Mesenchymal stem cell (in vitro differentiated cells and primary cell): ENCODE measurements at regions not wholly inside any gene's neighbourhood (a gene's known extent, or its start where the extent isn't known, plus 50 kb on each side); places are given as distances from the start of the nearest gene placed in this dataset.

ENCODE experiments used
- DNase-seq: peaks from one replicate; pipeline ENCODE4 v3.0.0-alpha.2; 2013
- H2AFZ ChIP-seq: one replicate; pipeline ENCODE4 v1.6.1; 2013; ENCODE audit warnings: low read depth, mild to moderate bottlenecking, control low read depth, inconsistent platforms, low read length, moderate library complexity
- H2AK5ac ChIP-seq: 2 replicates; pipeline ENCODE4 v1.6.1; 2013; ENCODE audit warnings: low read length, moderate library complexity, mild to moderate bottlenecking, inconsistent platforms; ENCODE audit not compliant: severe bottlenecking
- H2BK120ac ChIP-seq: one replicate; pipeline ENCODE4 v1.6.1; 2013; ENCODE audit warnings: low read depth, mild to moderate bottlenecking, inconsistent platforms, low read length, moderate library complexity
- H2BK12ac ChIP-seq, 2 experiments: one replicate each; pipeline ENCODE4 v1.6.1; 2013; ENCODE audit warnings: inconsistent platforms in 2 of 2, low read length in 2 of 2, mild to moderate bottlenecking in 2 of 2, moderate library complexity in 2 of 2, control low read depth in 1 of 2
- H2BK15ac ChIP-seq: one replicate; pipeline ENCODE4 v1.6.1; 2013; ENCODE audit warnings: mild to moderate bottlenecking, low read depth, inconsistent platforms; ENCODE audit not compliant: poor library complexity, severe bottlenecking
- H2BK5ac ChIP-seq: 2 replicates; pipeline ENCODE4 v1.6.1; 2013; ENCODE audit warnings: low read depth, mild to moderate bottlenecking, low read length, control low read depth, inconsistent platforms; ENCODE audit not compliant: poor library complexity, severe bottlenecking
- H3K14ac ChIP-seq, 2 experiments: one replicate each; pipeline ENCODE4 v1.6.1; 2013; ENCODE audit warnings: inconsistent platforms in 2 of 2, low read length in 2 of 2, control low read depth in 1 of 2, mild to moderate bottlenecking in 1 of 2, moderate library complexity in 1 of 2
- H3K18ac ChIP-seq, 2 experiments: one replicate each; pipeline ENCODE4 v1.6.1; 2013; ENCODE audit warnings: inconsistent platforms in 2 of 2, low read length in 2 of 2, control low read depth in 1 of 2, low read depth in 1 of 2, mild to moderate bottlenecking in 1 of 2
- H3K23ac ChIP-seq, 2 experiments: one replicate each; pipeline ENCODE4 v1.6.1; 2013; ENCODE audit warnings: inconsistent platforms in 2 of 2, low read length in 2 of 2, mild to moderate bottlenecking in 2 of 2, moderate library complexity in 2 of 2, control low read depth in 1 of 2
- H3K27ac ChIP-seq: 2 replicates; pipeline ENCODE4 v1.5.1; 2013; ENCODE audit warnings: mild to moderate bottlenecking, moderate library complexity, low read length, control low read depth, inconsistent platforms; ENCODE audit not compliant: poor library complexity, severe bottlenecking
- H3K27me3 ChIP-seq, 2 experiments: 2 replicates each; pipeline versions ENCODE4 v1.6.1 to v1.7.0; 2013; ENCODE audit warnings: low read length in 2 of 2, mild to moderate bottlenecking in 2 of 2, moderate library complexity in 2 of 2, control low read depth in 1 of 2, inconsistent platforms in 1 of 2; ENCODE audit not compliant: control insufficient read depth in 1 of 2, insufficient read depth in 1 of 2
- H3K36me3 ChIP-seq, 2 experiments: 2 replicates each; pipeline versions ENCODE4 v1.6.1 to v1.7.0; 2013; ENCODE audit warnings: low read length in 2 of 2, control low read depth in 1 of 2, inconsistent platforms in 1 of 2, low read depth in 1 of 2, mild to moderate bottlenecking in 1 of 2; ENCODE audit not compliant: insufficient read depth in 2 of 2, control insufficient read depth in 1 of 2
- H3K4ac ChIP-seq, 2 experiments: one replicate each; pipeline ENCODE4 v1.6.1; 2013; ENCODE audit warnings: inconsistent platforms in 2 of 2, low read length in 2 of 2, mild to moderate bottlenecking in 2 of 2, moderate library complexity in 2 of 2, control low read depth in 1 of 2, low read depth in 1 of 2
- H3K4me1 ChIP-seq: 2 replicates; pipeline ENCODE4 v1.6.1; 2013; ENCODE audit warnings: low read depth, low read length, control low read depth; ENCODE audit not compliant: control insufficient read depth, insufficient read depth
- H3K4me2 ChIP-seq: 2 replicates; pipeline ENCODE4 v1.6.1; 2013; ENCODE audit warnings: low read length, mild to moderate bottlenecking, inconsistent platforms; ENCODE audit not compliant: poor library complexity, severe bottlenecking
- H3K4me3 ChIP-seq, 2 experiments: 2 replicates each; pipeline versions ENCODE4 v1.5.1 to v1.7.0; 2013; ENCODE audit warnings: low read length in 2 of 2, mild to moderate bottlenecking in 2 of 2, control low read depth in 1 of 2, low read depth in 1 of 2; ENCODE audit not compliant: insufficient read depth in 1 of 2
- H3K79me1 ChIP-seq: replicated peaks from 2 replicates; pipeline ENCODE4 v1.6.1; 2013; ENCODE audit warnings: mild to moderate bottlenecking, control low read depth, low read length, inconsistent platforms; ENCODE audit not compliant: poor library complexity, severe bottlenecking
- H3K9ac ChIP-seq: 2 replicates; pipeline ENCODE4 v1.7.0; 2013; ENCODE audit warnings: mild to moderate bottlenecking, low read length, moderate library complexity
- H3K9me3 ChIP-seq: 2 replicates; pipeline ENCODE4 v1.7.0; 2013; ENCODE audit warnings: mild to moderate bottlenecking, low read length; ENCODE audit not compliant: control insufficient read depth
- H4K8ac ChIP-seq: one replicate; pipeline ENCODE4 v1.6.1; 2013; ENCODE audit warnings: inconsistent platforms, mild to moderate bottlenecking, low read length, moderate library complexity
- H4K91ac ChIP-seq: one replicate; pipeline ENCODE4 v1.6.1; 2013; ENCODE audit warnings: mild to moderate bottlenecking, low read length, inconsistent platforms
- WGBS: methylation state at CpG from one replicate; pipeline ENCODE4 v1.1.7; 2013; ENCODE audit warnings: mixed read lengths; 5-methylcytosine and 5-hydroxymethylcytosine counted together

DNA sequence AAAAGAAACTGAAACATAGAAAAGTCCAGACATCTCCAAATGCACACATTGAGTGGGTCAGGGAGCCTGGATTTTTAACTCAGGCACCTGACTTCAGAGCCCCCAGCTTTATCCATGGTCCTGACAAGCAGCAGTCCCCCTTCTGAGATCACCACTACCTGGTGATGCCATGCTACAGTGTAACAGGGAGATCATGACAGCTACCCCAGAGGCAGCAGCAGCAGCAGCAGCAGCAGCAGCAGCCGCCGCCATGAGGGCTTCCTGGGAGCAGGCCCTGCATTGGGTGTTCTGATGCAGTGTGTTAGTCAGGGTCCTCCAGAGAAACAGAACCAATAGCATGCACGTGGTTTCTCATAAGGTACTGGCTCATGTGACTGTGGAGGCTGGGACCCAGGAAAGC is 198.6 kb upstream of the SALL1 start:
- Histone ChIP-seq H3K23ac (no peak overlapping the region), H3K4ac (no peak overlapping the region), H3K4me2 (no peak overlapping the region), H2BK15ac (no peak overlapping the region), H3K27ac (no peak overlapping the region), H3K4me3 (no peak overlapping the region), H3K9ac (no peak overlapping the region), H2AFZ (no peak overlapping the region), H3K4me1 (no peaks in the 10 kb centered on the region), H3K9me3 (no peaks in the 10 kb centered on the region), H2AK5ac (no peak overlapping the region), H2BK12ac (peak overlapping the region in 1 of 2 experiments; percentile 24), H3K18ac (no peak overlapping the region), H4K8ac (no peak overlapping the region), H3K36me3 (no peaks in the 10 kb centered on the region), H2BK120ac (no peak overlapping the region), H4K91ac (no peak overlapping the region), H3K14ac (peak overlapping the region in 1 of 2 experiments; percentile 83), H3K27me3 (no peaks in the 10 kb centered on the region), H2BK5ac (no peak overlapping the region), H3K79me1 (no peaks in the 10 kb centered on the region)
- no peak for DNase-seq
- 90% methylated on average over 3 of the region's 3 CpGs for WGBS

DNA sequence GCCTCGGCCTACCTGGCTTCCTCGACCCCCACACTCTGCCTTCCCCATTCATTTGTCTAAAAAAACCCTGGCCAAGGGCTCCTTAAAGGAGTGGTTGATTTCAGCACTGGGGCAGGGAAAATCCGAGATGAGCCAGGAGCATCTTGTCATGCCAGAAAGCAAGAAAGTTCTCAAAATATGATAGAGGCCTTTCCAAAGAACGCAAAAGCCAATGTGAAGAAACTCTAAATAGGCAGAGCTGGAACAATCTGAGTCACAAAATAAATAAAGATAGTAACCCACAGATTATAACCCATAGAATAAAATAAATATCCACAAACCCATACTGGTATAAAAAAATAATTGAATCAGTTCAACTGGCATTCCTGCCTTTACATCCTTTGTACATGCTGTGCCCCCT is 192.3 kb upstream of the SALL1 start:
- no peaks in the 10 kb centered on the region for H3K9me3 ChIP-seq
- no peak overlapping the region for H3K4me2 ChIP-seq
- H3K4me3 ChIP-seq, result no peak overlapping the region
- no peak overlapping the region for H2BK12ac ChIP-seq
- no peaks in the 10 kb centered on the region for H3K27me3 ChIP-seq
- H3K14ac ChIP-seq, result no peak overlapping the region
- H3K4me1 ChIP-seq, result no peaks in the 10 kb centered on the region
- H2AFZ ChIP-seq, result no peak overlapping the region
- no peak overlapping the region for H2BK5ac ChIP-seq
- no peak overlapping the region for H3K9ac ChIP-seq
- no peaks in the 10 kb centered on the region for H3K79me1 ChIP-seq
- 83% methylated on average over 4 of the region's 4 CpGs for WGBS
- H2BK120ac ChIP-seq, result no peak overlapping the region
- no peak overlapping the region for H4K8ac ChIP-seq
- no peak overlapping the region for H3K4ac ChIP-seq
- no peak overlapping the region for H3K18ac ChIP-seq
- no peak overlapping the region for H3K23ac ChIP-seq
- no peak overlapping the region for H2BK15ac ChIP-seq
- H2AK5ac ChIP-seq, result no peak overlapping the region
- no peak overlapping the region for H4K91ac ChIP-seq
- no peak for DNase-seq
- no peak overlapping the region for H3K27ac ChIP-seq
- no peaks in the 10 kb centered on the region for H3K36me3 ChIP-seq

DNA sequence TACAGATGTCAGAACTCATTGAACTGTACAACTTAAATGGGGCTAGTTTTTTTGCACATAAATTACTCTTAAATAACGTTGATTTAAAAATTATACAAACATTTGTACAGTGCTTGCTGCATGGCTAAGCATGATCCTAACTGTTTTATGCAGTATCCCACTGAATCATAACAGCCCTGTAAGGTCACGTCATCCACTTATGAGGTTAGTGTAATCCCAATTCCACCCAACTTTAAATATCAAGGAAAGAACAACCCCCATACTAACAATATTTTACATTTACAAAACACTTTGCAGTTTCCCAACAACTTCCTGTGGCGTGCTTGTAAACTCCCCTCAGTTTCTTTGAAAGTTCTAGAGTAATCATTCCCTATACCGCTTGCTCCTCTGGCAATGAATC is 190.1 kb upstream of the SALL1 start:
- DNase-seq, result no peak
- no peak overlapping the region for H3K4ac ChIP-seq
- H4K8ac ChIP-seq, result no peak overlapping the region
- no peak overlapping the region for H3K4me2 ChIP-seq
- H3K4me3 ChIP-seq, result no peak overlapping the region
- H3K36me3 ChIP-seq, result no peaks in the 10 kb centered on the region
- no peak overlapping the region for H2BK15ac ChIP-seq
- WGBS, result 87% methylated on average over 3 of the region's 4 CpGs
- H2AK5ac ChIP-seq, result no peak overlapping the region
- H3K9me3 ChIP-seq, result no peaks in the 10 kb centered on the region
- no peaks in the 10 kb centered on the region for H3K4me1 ChIP-seq
- H3K27ac ChIP-seq, result no peak overlapping the region
- H2BK120ac ChIP-seq, result no peak overlapping the region
- no peak overlapping the region for H3K18ac ChIP-seq
- H3K79me1 ChIP-seq, result no peaks in the 10 kb centered on the region
- H3K27me3 ChIP-seq, result no peaks in the 10 kb centered on the region
- H3K23ac ChIP-seq, result no peak overlapping the region
- no peak overlapping the region for H4K91ac ChIP-seq
- H3K9ac ChIP-seq, result no peak overlapping the region
- no peak overlapping the region for H2BK5ac ChIP-seq
- no peak overlapping the region for H3K14ac ChIP-seq
- no peak overlapping the region for H2BK12ac ChIP-seq
- no peak overlapping the region for H2AFZ ChIP-seq

DNA sequence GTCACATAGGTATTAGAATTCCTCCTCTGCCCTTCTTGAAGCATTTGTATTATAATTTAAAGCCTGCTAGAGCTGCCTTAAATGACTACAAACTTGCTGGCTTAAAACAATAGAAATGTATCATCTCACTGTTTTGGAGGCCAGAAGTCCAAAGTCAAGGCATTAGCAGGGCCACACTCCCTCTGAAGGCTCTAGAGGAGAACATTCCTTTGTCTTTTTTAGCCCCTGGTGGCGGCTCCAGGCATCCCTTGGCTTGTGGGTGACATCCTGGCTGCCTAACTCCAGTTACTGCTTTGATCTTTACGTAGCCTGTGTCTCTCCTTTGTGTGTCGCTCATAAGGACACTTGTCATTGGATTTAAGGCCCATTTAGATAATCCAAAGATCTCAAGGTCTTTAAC is 186.6 kb upstream of the SALL1 start:
- H2BK5ac ChIP-seq, result no peak overlapping the region
- no peak overlapping the region for H3K27ac ChIP-seq
- H2AK5ac ChIP-seq, result no peak overlapping the region
- no peak overlapping the region for H2BK12ac ChIP-seq
- H3K4me2 ChIP-seq, result no peak overlapping the region
- H3K79me1 ChIP-seq, result no peaks in the 10 kb centered on the region
- H4K8ac ChIP-seq, result no peak overlapping the region
- WGBS, result 58% methylated on average over 3 of the region's 3 CpGs
- H3K9ac ChIP-seq, result no peak overlapping the region
- no peaks in the 10 kb centered on the region for H3K4me1 ChIP-seq
- no peak overlapping the region for H2BK120ac ChIP-seq
- H3K9me3 ChIP-seq, result no peaks in the 10 kb centered on the region
- no peak overlapping the region for H4K91ac ChIP-seq
- no peak overlapping the region for H3K4ac ChIP-seq
- no peak overlapping the region for H3K18ac ChIP-seq
- H3K4me3 ChIP-seq, result no peak overlapping the region
- DNase-seq, result no peak
- no peak overlapping the region for H3K14ac ChIP-seq
- no peaks in the 10 kb centered on the region for H3K27me3 ChIP-seq
- H3K36me3 ChIP-seq, result no peaks in the 10 kb centered on the region
- no peak overlapping the region for H3K23ac ChIP-seq
- H2BK15ac ChIP-seq, result no peak overlapping the region
- H2AFZ ChIP-seq, result no peak overlapping the region
